ENCODE measurements at regions not wholly inside any gene's neighbourhood (a gene's known extent, or its start where the extent isn't known, plus 50 kb on each side); places are given as distances from the start of the nearest gene placed in this dataset.

GRCh38 chr1:68293609-68294366, 61.5 kb upstream of the WLS start:
- intact Hi-C loops (cut with micrococcal nuclease) (no loop called here), in situ Hi-C loops (cut with MboI) (no loop called here)
- DNase-seq (ENCODE audit: extremely low read depth in 1 of 4, low spot score in 3 of 4) (no peak), ATAC-seq (no peak), FAIRE-seq (no peak)
- no peak overlapping the region for H3K27ac ChIP-seq (ENCODE audit: extremely low read depth, low read depth, low read length)
- TF ChIP-seq ZNF3 (CRISPR knock-in tag; IDR thresholded peaks at IDR 0.05), result no peak
- no peak for TF ChIP-seq RHOXF2B (CRISPR knock-in tag; conservative IDR thresholded peaks at IDR 0.05)
- no peak for TF ChIP-seq ZFP36 (IDR thresholded peaks at IDR 0.05; ENCODE audit: low read depth, low read length, partially characterized antibody)
- no peak for TF ChIP-seq KAT7 (CRISPR knock-in tag; IDR thresholded peaks at IDR 0.05; ENCODE audit: borderline replicate concordance)
- no peak for TF ChIP-seq MIER1 (IDR thresholded peaks at IDR 0.05; ENCODE audit: low read depth)
- TF ChIP-seq ZNF197 (CRISPR knock-in tag; IDR thresholded peaks at IDR 0.05; ENCODE audit: low read depth), result no peak
- TF ChIP-seq ZNF12 (CRISPR knock-in tag; IDR thresholded peaks at IDR 0.05), result no peak
- TF ChIP-seq TCF15 (CRISPR knock-in tag; IDR thresholded peaks at IDR 0.05), result no peak
- no peak for TF ChIP-seq STAT5A (IDR thresholded peaks at IDR 0.05; ENCODE audit: borderline replicate concordance, low read length)
- no peak for TF ChIP-seq MBD2 (IDR thresholded peaks at IDR 0.05; ENCODE audit: borderline replicate concordance, low read depth)
- TF ChIP-seq ZBTB1 (CRISPR knock-in tag; IDR thresholded peaks at IDR 0.05; ENCODE audit: borderline replicate concordance, low read depth), result no peak
- no peak for TF ChIP-seq ARHGAP35 (IDR thresholded peaks at IDR 0.05; ENCODE audit: partially characterized antibody)
- TF ChIP-seq E2F4 (CRISPR knock-in tag; IDR thresholded peaks at IDR 0.05; ENCODE audit: low read depth), result no peak
- no peak for TF ChIP-seq SAP30 (IDR thresholded peaks at IDR 0.05; ENCODE audit: borderline replicate concordance, insufficient read depth, low read depth, low read length, poor library complexity, severe bottlenecking)
- no peak for TF ChIP-seq ZNF707 (CRISPR knock-in tag; conservative IDR thresholded peaks at IDR 0.05)
- no peaks in the 10 kb centered on the region; a peak in 2 of 5 replicates for H3K4me1 ChIP-seq (replicated peaks in 1 of 2; ENCODE audit: control insufficient read depth in 2 of 2, insufficient read depth in 2 of 2, low read length in 2 of 2)
- no peak overlapping the region for H3K9ac ChIP-seq (ENCODE audit: insufficient read depth in 1 of 2, low read depth in 2 of 2, low read length in 2 of 2)
- no peak overlapping the region for H3K4me3 ChIP-seq
- ChIA-PET POLR2A (interaction anchor here (0.6 kb wide), 1 partner anchor 69 kb away, joined by 4 read pairs; no protein-coding TSS in a partner anchor), CTCF (ENCODE audit: low intra/inter-chr PET ratio) (no interaction called here)
- no peaks in the 10 kb centered on the region for H3K9me3 ChIP-seq (replicated peaks; ENCODE audit: control insufficient read depth, insufficient read depth, low read depth, low read length)
- H4K20me1 ChIP-seq (replicated peaks; ENCODE audit: control insufficient read depth, insufficient read depth, low read length), result no peaks in the 10 kb centered on the region
- H3K79me2 ChIP-seq (ENCODE audit: control insufficient read depth, insufficient read depth, low read length), result no peaks in the 10 kb centered on the region
- no peak overlapping the region for H2AFZ ChIP-seq (ENCODE audit: low read depth, low read length)
- H3K4me2 ChIP-seq (ENCODE audit: insufficient read depth, low read length), result no peak overlapping the region
- H3K27me3 ChIP-seq (ENCODE audit: control insufficient read depth in 2 of 2, insufficient read depth in 2 of 2, low read length in 2 of 2), result peaks cover 9 to 29% of the 10 kb centered on the region in 2 experiments; a peak in 4 of 5 replicates
- no TSS peak for BruUV-seq (replicated peaks)
- H3K36me3 ChIP-seq (ENCODE audit: control insufficient read depth, insufficient read depth, low read length), result no peaks in the 10 kb centered on the region
- 0% methylated on average over 19 of the region's 19 CpGs for WGBS (ENCODE audit: insufficient coverage, low coverage, missing lambda C conversion rate)
- no peaks in the 10 kb centered on the region for H3K9me1 ChIP-seq (ENCODE audit: control insufficient read depth, insufficient read depth, low read length)
